Pancreas (tissue), 10 donors: ENCODE measurements at regions not wholly inside any gene's neighbourhood (a gene's known extent, or its start where the extent isn't known, plus 50 kb on each side); places are given as distances from the start of the nearest gene placed in this dataset.
A peak's percentile ranks its signal among the peaks of the same experiment; 100 is the strongest.

Experiments used
- ATAC-seq, 4 donors: fragments of 200-7000 bp; cut with Tn5 transposase; one replicate each; pipeline versions ENCODE4 v1.8.0 to v1.9.1; 2020; ENCODE audit warnings: mild to moderate bottlenecking in 4 of 4, moderate library complexity in 4 of 4
- DNase-seq, 6 donors: peaks; one replicate each; pipeline ENCODE4 v3.0.0-alpha.2; 2020
- FAIRE-seq: peaks from 2 replicates; lab custom pipeline; 2012; peaks lifted over from hg19 to GRCh38; lab: Jason Lieb, UNC
- H3K27ac ChIP-seq, 4 donors: fragments of 200-600 bp; sonication (generic); 1 replicate in 3 of 4; 2 replicates in 1 of 4; pipeline versions ENCODE4 v1.5.0 to v1.8.0; 2020
- H3K27me3 ChIP-seq, 4 donors: fragments of 200-600 bp; one replicate each; pipeline ENCODE4 v1.8.0; 2021
- H3K36me3 ChIP-seq, 3 donors: fragments of 200-600 bp; sonication (generic) in 1 of 3; one replicate each; pipeline versions ENCODE4 v1.5.0 to v1.8.0; 2020 to 2021
- H3K4me1 ChIP-seq, 3 donors: fragments of 200-600 bp; one replicate each; pipeline ENCODE4 v1.8.0; 2021
- H3K4me3 ChIP-seq, 4 donors: fragments of 200-600 bp; sonication (generic) in 2 of 4; one replicate each; pipeline versions ENCODE4 v1.5.0 to v1.8.0; 2020 to 2021
- H3K9me3 ChIP-seq, 4 donors: fragments of 200-600 bp; one replicate each; pipeline ENCODE4 v1.8.0; 2021
- WGBS, 2 donors: extraction: QIAGEN DNeasy Blood & Tissue Kit; methylation state at CpG; one replicate each; pipeline ENCODE4 v1.1.7; 2013; 5-methylcytosine and 5-hydroxymethylcytosine counted together
- intact Hi-C, 3 donors: fragments of 100-400 bp; cut with DNase I; formaldehyde crosslinking; loops; one replicate each; pipeline versions ENCODE4 v1.11.1 to v1.14.2; 2022
- TF ChIP-seq, protein P1 (sequence below), 4 donors: fragments of 200-600 bp; sonication (generic) in 3 of 4; IDR thresholded peaks; one replicate each; pipeline versions ENCODE4 v1.5.0 to v1.8.0; 2021; ENCODE audit warnings: antibody characterized with exemption in 4 of 4
- donor health status: healthy with polysubstance abuse.
- donor health status: DM: no; HTN: no; CAD: no; lungs with moderate emphysema.
- donor health status: DM: no; HTN: no; CAD: no.
- donor health status: control.
- donor health status: control.
- donor health status: Bipolar disorder and iron deficiency.
- donor health status: DM: yes; HTN: yes; CAD: no.
- donor health status: DM: no; HTN: no; CAD: no.
- donor health status: DM: no; HTN: no; CAD: no.
- donor health status: DM: yes; HTN: yes; CAD: no.

- no peaks in the 10 kb centered on the region for H3K4me1 ChIP-seq
- no peak overlapping the region for H3K4me3 ChIP-seq
- intact Hi-C loops: no loop called here
- FAIRE-seq (no peak), DNase-seq (no peak), ATAC-seq (no peak)
- H3K36me3 ChIP-seq: no peaks in the 10 kb centered on the region
- TF ChIP-seq, protein P1, sequence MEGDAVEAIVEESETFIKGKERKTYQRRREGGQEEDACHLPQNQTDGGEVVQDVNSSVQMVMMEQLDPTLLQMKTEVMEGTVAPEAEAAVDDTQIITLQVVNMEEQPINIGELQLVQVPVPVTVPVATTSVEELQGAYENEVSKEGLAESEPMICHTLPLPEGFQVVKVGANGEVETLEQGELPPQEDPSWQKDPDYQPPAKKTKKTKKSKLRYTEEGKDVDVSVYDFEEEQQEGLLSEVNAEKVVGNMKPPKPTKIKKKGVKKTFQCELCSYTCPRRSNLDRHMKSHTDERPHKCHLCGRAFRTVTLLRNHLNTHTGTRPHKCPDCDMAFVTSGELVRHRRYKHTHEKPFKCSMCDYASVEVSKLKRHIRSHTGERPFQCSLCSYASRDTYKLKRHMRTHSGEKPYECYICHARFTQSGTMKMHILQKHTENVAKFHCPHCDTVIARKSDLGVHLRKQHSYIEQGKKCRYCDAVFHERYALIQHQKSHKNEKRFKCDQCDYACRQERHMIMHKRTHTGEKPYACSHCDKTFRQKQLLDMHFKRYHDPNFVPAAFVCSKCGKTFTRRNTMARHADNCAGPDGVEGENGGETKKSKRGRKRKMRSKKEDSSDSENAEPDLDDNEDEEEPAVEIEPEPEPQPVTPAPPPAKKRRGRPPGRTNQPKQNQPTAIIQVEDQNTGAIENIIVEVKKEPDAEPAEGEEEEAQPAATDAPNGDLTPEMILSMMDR (IDR thresholded peaks at IDR 0.05): no peak
- no peaks in the 10 kb centered on the region for H3K9me3 ChIP-seq
- 40 to 42% methylated on average over 13 of the region's 13 CpGs for WGBS, 2 donors
- H3K27me3 ChIP-seq: peaks cover 0 to 3% (median 0%) of the 10 kb centered on the region in 4 donors
- no peak overlapping the region for H3K27ac ChIP-seq
Observed at GRCh38 chr10:131817866-131818509, 82.8 kb upstream of the PPP2R2D start.

DNA sequence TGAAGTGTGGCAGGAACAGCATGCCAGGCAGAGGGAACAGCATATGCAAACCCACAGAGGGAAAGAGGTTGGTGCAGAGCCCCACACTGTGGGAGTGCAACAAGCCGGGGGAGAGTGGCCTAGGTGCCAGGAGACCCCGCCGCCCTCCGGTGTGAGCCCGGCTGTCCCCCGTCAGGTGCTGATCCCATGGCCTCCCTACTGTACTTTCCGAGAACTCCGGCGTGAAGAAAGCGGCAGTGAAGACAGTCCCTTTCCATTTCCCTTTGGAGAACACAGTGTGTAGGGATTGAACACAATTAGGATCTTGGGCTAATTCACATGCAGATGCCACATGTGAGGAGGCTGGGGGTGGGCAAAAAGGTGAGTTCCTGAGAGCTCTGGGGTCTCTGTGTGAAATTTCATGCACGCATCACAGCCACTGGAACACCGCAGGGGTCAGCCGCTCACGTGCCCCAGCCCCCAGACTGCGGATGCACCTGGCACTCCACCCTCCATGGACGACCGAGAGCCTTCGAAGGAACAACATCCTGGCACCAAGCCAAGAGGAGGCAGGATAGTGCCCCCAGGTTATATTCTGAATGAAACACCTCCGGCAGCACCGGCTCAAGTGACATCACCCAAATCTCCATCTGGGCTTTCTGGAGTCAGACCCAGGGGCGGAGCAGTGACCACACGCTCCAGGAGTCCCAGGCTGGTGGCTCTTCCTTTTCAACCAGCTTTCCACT is 82.1 kb upstream of the PPP2R2D start:
- DNase-seq (peak in 1 of 6 donors; percentile 6), FAIRE-seq (no peak), ATAC-seq (no peak)
- no peak overlapping the region for H3K4me3 ChIP-seq
- H3K27me3 ChIP-seq: peaks cover 0 to 3% (median 0%) of the 10 kb centered on the region in 4 donors
- H3K4me1 ChIP-seq: no peaks in the 10 kb centered on the region
- no peaks in the 10 kb centered on the region for H3K9me3 ChIP-seq
- no peaks in the 10 kb centered on the region for H3K36me3 ChIP-seq
- intact Hi-C loops: no loop called here
- TF ChIP-seq, protein P1 (IDR thresholded peaks at IDR 0.05): no peak
- WGBS, 2 donors: 81% methylated on average over 22 of the region's 22 CpGs
- H3K27ac ChIP-seq: no peak overlapping the region

GRCh38 chr10:131819241-131820072 is 81.4 kb upstream of the PPP2R2D start:
- peaks cover 0 to 3% (median 0%) of the 10 kb centered on the region in 4 donors for H3K27me3 ChIP-seq
- intact Hi-C loops: no loop called here
- no peaks in the 10 kb centered on the region for H3K4me1 ChIP-seq
- no peak for ATAC-seq
- no peaks in the 10 kb centered on the region for H3K36me3 ChIP-seq
- no peak for FAIRE-seq
- WGBS, 2 donors: 53 to 56% methylated on average over 25 of the region's 25 CpGs
- no peak overlapping the region for H3K27ac ChIP-seq
- TF ChIP-seq, protein P1 (IDR thresholded peaks at IDR 0.05): no peak
- no peaks in the 10 kb centered on the region for H3K9me3 ChIP-seq
- peak in 1 of 6 donors; percentile 2 for DNase-seq
- H3K4me3 ChIP-seq: no peak overlapping the region

- DNase-seq (no peak), ATAC-seq (no peak), FAIRE-seq (no peak)
- Histone ChIP-seq H3K36me3 (no peaks in the 10 kb centered on the region), H3K4me3 (no peak overlapping the region), H3K27me3 (peaks cover 0 to 3% (median 0%) of the 10 kb centered on the region in 4 donors), H3K27ac (no peak overlapping the region), H3K9me3 (no peaks in the 10 kb centered on the region), H3K4me1 (no peaks in the 10 kb centered on the region)
- 70 to 74% methylated on average over 9 of the region's 9 CpGs for WGBS, 2 donors
- intact Hi-C loops: no loop called here
- TF ChIP-seq, protein P1 (IDR thresholded peaks at IDR 0.05): no peak
Observed at GRCh38 chr10:131820626-131821025, 80.2 kb upstream of the PPP2R2D start.
